Stimulated activated naive CD8-positive, alpha-beta T cell treated with anti-CD3 and anti-CD28 coated beads, Interleukin-15, amount 100 ng/mL, for 72 hours (primary cell): ENCODE measurements at regions not wholly inside any gene's neighbourhood (a gene's known extent, or its start where the extent isn't known, plus 50 kb on each side); places are given as distances from the start of the nearest gene placed in this dataset.

Source experiments
- ATAC-seq: fragments of 150-1000 bp; cut with Tn5 transposase; 2 replicates; pipeline ENCODE4 v1.10.0; 2021; ENCODE audit warnings: mild to moderate bottlenecking, moderate library complexity
- DNase-seq, 2 donors: peaks; one replicate each; pipeline ENCODE4 v3.0.0; 2021 to 2022
- H3K27ac Mint-ChIP-seq, 2 donors: one replicate each; pipeline ENCODE4 v1.8.0; 2022; ENCODE audit warnings: mild to moderate bottlenecking in 2 of 2, mixed read lengths in 2 of 2, moderate library complexity in 2 of 2
- H3K27me3 Mint-ChIP-seq: one replicate; pipeline ENCODE4 v1.8.0; 2022; ENCODE audit warnings: mixed read lengths
- H3K4me1 Mint-ChIP-seq: one replicate; pipeline ENCODE4 v1.8.0; 2022; ENCODE audit warnings: mild to moderate bottlenecking, mixed read lengths
- H3K4me3 Mint-ChIP-seq, 2 donors: one replicate each; pipeline ENCODE4 v1.8.0; 2022; ENCODE audit warnings: mild to moderate bottlenecking in 2 of 2, mixed read lengths in 2 of 2, moderate library complexity in 1 of 2
- H3K9me3 Mint-ChIP-seq, 2 donors: one replicate each; pipeline ENCODE4 v1.8.0; 2022; ENCODE audit warnings: mixed read lengths in 2 of 2

- no peak overlapping the region for H3K4me3 Mint-ChIP-seq
- no peaks in the 10 kb centered on the region for H3K4me1 Mint-ChIP-seq
- H3K9me3 Mint-ChIP-seq = peaks cover 6 to 7% of the 10 kb centered on the region in 2 donors
- DNase-seq (no peak), ATAC-seq (no peak)
- no peaks in the 10 kb centered on the region for H3K27me3 Mint-ChIP-seq
- H3K27ac Mint-ChIP-seq = no peak overlapping the region
These were observed 129.1 kb upstream of the PPFIA2 start for GRCh38 chr12:81888106-81888740.

- peaks cover 7% of the 10 kb centered on the region for H3K4me1 Mint-ChIP-seq
- H3K27ac Mint-ChIP-seq = no peak overlapping the region
- H3K9me3 Mint-ChIP-seq = no peaks in the 10 kb centered on the region
- DNase-seq (no peak), ATAC-seq (no peak)
- no peak overlapping the region for H3K4me3 Mint-ChIP-seq
- H3K27me3 Mint-ChIP-seq = no peaks in the 10 kb centered on the region
These were observed 115.4 kb upstream of the PPFIA2 start for GRCh38 chr12:81874586-81874985.

- Mint-ChIP-seq H3K27ac (no peak overlapping the region), H3K9me3 (no peaks in the 10 kb centered on the region), H3K27me3 (no peaks in the 10 kb centered on the region), H3K4me3 (no peak overlapping the region), H3K4me1 (peaks cover 7% of the 10 kb centered on the region)
- ATAC-seq (no peak), DNase-seq (no peak)
These were observed 115.0 kb upstream of the PPFIA2 start for GRCh38 chr12:81874166-81874565.

GRCh38 chr12:81872400-81872799 lies 113.2 kb upstream of the PPFIA2 start:
- peaks cover 7% of the 10 kb centered on the region for H3K4me1 Mint-ChIP-seq
- no peaks in the 10 kb centered on the region for H3K9me3 Mint-ChIP-seq
- no peak overlapping the region for H3K27ac Mint-ChIP-seq
- peak in 1 of 2 donors; percentile 14 for DNase-seq
- H3K4me3 Mint-ChIP-seq = no peak overlapping the region
- ATAC-seq = peak; percentile 86
- H3K27me3 Mint-ChIP-seq = no peaks in the 10 kb centered on the region

- H3K4me3 Mint-ChIP-seq = no peak overlapping the region
- H3K9me3 Mint-ChIP-seq = no peaks in the 10 kb centered on the region
- no peaks in the 10 kb centered on the region for H3K27me3 Mint-ChIP-seq
- DNase-seq (no peak), ATAC-seq (no peak)
- H3K27ac Mint-ChIP-seq = no peak overlapping the region
- no peaks in the 10 kb centered on the region for H3K4me1 Mint-ChIP-seq
These were observed 106.9 kb upstream of the PPFIA2 start for GRCh38 chr12:81866081-81866480.

DNA sequence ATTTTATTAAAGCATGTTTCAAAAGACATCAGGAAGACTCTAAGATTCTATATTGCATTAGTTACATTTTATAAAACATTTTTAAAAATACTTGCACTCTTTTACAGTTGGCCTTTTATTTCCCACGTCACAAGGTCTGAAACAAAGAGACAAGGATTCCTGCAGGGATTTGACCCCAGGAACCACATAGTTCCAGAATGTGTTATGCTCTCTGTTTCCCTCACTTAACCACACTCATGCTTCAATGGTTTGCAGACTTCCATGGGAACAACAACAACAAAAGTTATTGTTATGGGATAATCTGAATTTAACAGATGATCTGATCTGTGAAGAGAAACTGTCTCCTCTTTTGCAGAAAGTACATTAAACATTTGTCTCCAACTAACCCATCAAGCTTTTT lies 104.3 kb upstream of the PPFIA2 start:
- no peak overlapping the region for H3K4me3 Mint-ChIP-seq
- no peak overlapping the region for H3K27ac Mint-ChIP-seq
- DNase-seq (no peak), ATAC-seq (no peak)
- H3K9me3 Mint-ChIP-seq = no peaks in the 10 kb centered on the region
- H3K4me1 Mint-ChIP-seq = no peaks in the 10 kb centered on the region
- no peaks in the 10 kb centered on the region for H3K27me3 Mint-ChIP-seq

GRCh38 chr12:81859521-81859920 lies 100.4 kb upstream of the PPFIA2 start:
- no peaks in the 10 kb centered on the region for H3K4me1 Mint-ChIP-seq
- ATAC-seq (no peak), DNase-seq (no peak)
- no peaks in the 10 kb centered on the region for H3K27me3 Mint-ChIP-seq
- no peaks in the 10 kb centered on the region for H3K9me3 Mint-ChIP-seq
- no peak overlapping the region for H3K4me3 Mint-ChIP-seq
- no peak overlapping the region for H3K27ac Mint-ChIP-seq

DNA sequence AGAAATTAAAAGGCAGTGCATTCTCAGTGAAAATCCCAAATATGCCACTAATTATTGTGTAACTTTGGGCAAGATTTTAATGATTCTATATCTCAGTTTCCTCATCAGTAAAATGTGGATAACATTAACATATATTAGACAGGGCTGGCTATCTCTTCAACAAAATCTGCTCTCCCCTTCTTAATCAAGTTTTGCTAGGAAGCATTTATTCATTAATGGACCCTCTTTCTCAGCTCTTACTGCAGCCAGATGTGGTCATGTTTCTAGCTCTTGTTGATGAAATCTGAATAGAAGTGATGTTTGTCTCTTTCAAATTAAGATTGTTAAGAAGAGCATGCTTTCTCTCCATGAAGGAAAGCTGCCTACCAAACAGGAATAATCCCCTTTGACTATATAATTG lies 84.4 kb upstream of the PPFIA2 start:
- Mint-ChIP-seq H3K4me1 (no peaks in the 10 kb centered on the region), H3K27ac (no peak overlapping the region), H3K27me3 (peaks cover 7% of the 10 kb centered on the region), H3K4me3 (no peak overlapping the region), H3K9me3 (no peaks in the 10 kb centered on the region)
- no peak for ATAC-seq
- no peak for DNase-seq

DNA sequence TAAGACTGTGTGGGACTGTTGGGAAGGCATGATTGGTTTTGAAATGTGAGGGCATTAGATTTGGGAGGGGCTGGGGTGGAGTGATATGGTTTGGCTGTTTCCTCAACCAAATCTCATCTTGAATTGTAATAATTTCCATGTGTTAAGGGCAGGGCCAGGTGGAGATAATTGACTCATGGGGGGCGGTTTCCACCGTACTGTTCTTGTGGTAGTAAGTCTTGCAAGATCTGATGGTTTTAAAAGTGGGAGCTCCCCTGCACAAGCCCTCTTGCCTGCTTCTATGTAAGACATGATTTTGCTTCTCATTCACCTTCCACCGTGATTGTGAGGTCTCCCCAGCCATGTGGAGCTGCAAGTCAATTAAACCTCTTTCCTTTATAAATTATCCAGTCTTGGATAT lies 76.6 kb upstream of the PPFIA2 start:
- peak; percentile 95 for ATAC-seq
- no peaks in the 10 kb centered on the region for H3K27me3 Mint-ChIP-seq
- H3K4me1 Mint-ChIP-seq = peaks cover 9% of the 10 kb centered on the region
- H3K27ac Mint-ChIP-seq = no peak overlapping the region
- no peak overlapping the region for H3K4me3 Mint-ChIP-seq
- peak; percentile 33 to 66 for DNase-seq
- H3K9me3 Mint-ChIP-seq = no peaks in the 10 kb centered on the region

GRCh38 chr12:81819991-81820633 lies 61.0 kb upstream of the PPFIA2 start:
- Mint-ChIP-seq H3K4me1 (peaks cover 26% of the 10 kb centered on the region), H3K9me3 (peaks cover 9 to 11% of the 10 kb centered on the region in 2 donors), H3K27me3 (peaks cover 4% of the 10 kb centered on the region), H3K4me3 (no peak overlapping the region), H3K27ac (no peak overlapping the region)
- no peak for DNase-seq
- peak; percentile 50 for ATAC-seq

DNA sequence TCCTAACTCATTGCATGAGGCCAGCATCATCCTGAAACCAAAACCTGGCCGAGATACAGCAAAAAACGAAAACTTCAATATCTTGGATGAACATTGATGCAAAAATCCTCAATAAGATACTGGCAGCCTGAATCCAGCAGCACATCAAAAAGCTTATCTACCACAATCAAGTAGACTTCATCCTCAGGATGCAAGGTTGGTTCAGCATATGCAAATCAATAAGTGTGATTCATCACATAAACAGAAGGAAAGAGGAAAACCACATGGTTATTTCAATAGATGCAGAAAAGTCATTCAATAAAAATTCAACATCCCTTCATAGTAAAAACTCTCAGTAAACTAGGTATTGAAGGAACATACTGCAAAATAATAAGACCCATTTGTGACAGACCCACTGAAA lies 56.5 kb upstream of the PPFIA2 start:
- ATAC-seq = no peak
- peaks cover 33% of the 10 kb centered on the region for H3K4me1 Mint-ChIP-seq
- no peak overlapping the region for H3K4me3 Mint-ChIP-seq
- no peak overlapping the region for H3K27ac Mint-ChIP-seq
- H3K9me3 Mint-ChIP-seq = peaks cover 12 to 37% of the 10 kb centered on the region in 2 donors
- DNase-seq = no peak
- H3K27me3 Mint-ChIP-seq = peaks cover 32% of the 10 kb centered on the region

DNA sequence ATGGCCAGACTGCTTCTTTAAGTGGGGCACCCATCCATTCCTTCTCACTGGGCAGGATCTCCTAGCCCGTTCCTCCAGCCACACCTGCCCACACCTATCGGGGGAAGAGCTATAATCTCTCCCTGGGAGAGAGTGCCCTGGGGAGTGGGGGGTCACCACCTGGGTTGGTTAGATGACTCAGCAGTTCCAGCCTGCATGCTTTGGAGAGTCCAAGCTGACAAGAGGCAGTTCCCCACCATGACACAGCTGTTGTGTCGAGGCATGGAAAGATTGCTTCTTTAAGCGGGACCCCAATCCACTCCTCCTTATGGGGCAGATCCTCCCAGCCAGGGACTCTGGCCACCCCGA lies 52.6 kb upstream of the PPFIA2 start:
- ATAC-seq = no peak
- Mint-ChIP-seq H3K27ac (no peak overlapping the region), H3K4me1 (peaks cover 28% of the 10 kb centered on the region), H3K9me3 (peaks cover 9 to 37% of the 10 kb centered on the region in 2 donors), H3K27me3 (peaks cover 32% of the 10 kb centered on the region), H3K4me3 (no peak overlapping the region)
- no peak for DNase-seq

DNA sequence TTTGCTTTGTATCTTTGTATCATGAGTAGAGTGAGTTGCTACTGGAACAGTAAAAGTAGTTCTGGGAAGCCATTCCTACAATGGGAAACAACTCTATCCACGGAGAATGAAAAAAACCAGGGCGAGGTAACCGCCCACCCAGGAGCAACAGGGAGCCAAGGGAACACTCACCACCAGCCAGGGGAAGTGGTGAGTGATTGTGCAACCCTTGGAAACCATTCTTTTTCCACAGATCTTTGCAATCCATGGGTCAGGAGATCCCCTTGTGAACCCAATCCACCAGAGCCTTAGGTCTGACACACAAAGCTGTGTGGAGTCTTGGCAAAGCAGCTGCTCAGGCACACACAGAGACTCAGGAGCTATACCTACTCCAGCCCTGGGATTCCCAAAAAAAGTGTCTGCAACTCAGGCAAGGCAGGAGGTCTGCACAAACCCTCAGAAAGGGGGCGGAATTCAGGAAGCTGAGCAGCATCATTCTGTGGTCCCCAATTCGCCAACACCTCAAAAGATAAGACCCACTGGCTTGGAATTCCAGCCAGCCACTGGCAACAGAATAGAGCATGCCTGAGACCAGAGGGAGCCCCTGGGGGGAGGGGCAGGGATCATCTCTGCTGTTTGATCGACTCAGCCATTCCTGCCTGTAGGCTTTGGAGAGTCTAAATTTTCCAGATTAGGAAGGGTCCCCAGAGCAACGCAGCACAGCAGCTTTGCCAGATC lies 52.1 kb upstream of the PPFIA2 start:
- Mint-ChIP-seq H3K4me1 (peaks cover 28% of the 10 kb centered on the region), H3K27me3 (peaks cover 32% of the 10 kb centered on the region), H3K27ac (peak overlapping the region in 1 of 2 donors; percentile 19), H3K4me3 (no peak overlapping the region), H3K9me3 (peaks cover 9 to 37% of the 10 kb centered on the region in 2 donors)
- DNase-seq = no peak
- ATAC-seq = no peak

DNA sequence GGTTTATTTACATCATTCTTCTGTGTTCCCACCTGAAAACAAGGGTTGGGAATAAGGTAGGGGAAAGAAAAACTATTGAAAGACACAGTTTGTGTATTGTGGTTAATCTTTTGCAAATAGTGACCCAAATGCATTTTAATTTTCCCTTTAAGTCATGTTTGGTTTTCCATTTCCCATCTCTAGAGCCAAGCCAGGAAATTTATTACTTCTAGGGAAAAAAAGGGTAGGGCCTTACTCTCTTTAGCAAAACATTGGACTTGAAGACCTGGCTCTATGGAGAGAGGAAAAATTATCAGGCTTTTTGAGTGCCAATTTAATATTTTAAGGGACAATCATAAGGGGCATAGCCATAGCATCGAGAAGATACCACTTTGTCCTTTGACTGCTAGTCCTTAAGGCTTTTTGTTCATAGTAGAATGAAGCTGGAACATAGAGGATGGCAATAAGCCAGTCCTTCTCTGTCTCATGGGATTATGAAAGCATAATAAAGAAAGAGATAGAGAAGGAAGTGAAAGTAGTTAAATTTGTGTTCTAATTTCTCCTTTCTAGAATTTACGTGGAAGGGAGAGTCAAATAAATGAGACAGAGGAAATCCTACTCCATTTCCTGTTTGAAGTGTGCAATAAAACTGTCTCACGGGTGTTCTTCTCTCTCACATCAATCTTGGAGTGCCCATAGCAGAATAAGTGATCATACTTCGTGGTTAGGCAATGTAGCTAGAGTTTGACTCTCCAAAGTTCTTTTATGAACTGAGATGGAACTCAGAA lies 50.9 kb upstream of the PPFIA2 start:
- H3K4me1 Mint-ChIP-seq = peaks cover 17% of the 10 kb centered on the region
- peak; percentile 93 for ATAC-seq
- H3K27me3 Mint-ChIP-seq = peaks cover 27% of the 10 kb centered on the region
- H3K9me3 Mint-ChIP-seq = peaks cover 3 to 25% of the 10 kb centered on the region in 2 donors
- H3K27ac Mint-ChIP-seq = peak overlapping the region in 1 of 2 donors; percentile 86
- H3K4me3 Mint-ChIP-seq = peak overlapping the region; percentile 19 to 29
- DNase-seq = no peak

GRCh38 chr12:81809113-81809777 lies 50.1 kb upstream of the PPFIA2 start:
- Mint-ChIP-seq H3K9me3 (peaks cover 0 to 17% of the 10 kb centered on the region in 2 donors), H3K27ac (peak overlapping the region in 1 of 2 donors; percentile 86), H3K4me3 (no peak overlapping the region), H3K4me1 (peaks cover 11% of the 10 kb centered on the region), H3K27me3 (peaks cover 20% of the 10 kb centered on the region)
- ATAC-seq (peak; percentile 62), DNase-seq (no peak)
